ENCODE measurements at regions not wholly inside any gene's neighbourhood (a gene's known extent, or its start where the extent isn't known, plus 50 kb on each side); places are given as distances from the start of the nearest gene placed in this dataset.
A peak's percentile ranks its signal among the peaks of the same experiment; 100 is the strongest.

DNA sequence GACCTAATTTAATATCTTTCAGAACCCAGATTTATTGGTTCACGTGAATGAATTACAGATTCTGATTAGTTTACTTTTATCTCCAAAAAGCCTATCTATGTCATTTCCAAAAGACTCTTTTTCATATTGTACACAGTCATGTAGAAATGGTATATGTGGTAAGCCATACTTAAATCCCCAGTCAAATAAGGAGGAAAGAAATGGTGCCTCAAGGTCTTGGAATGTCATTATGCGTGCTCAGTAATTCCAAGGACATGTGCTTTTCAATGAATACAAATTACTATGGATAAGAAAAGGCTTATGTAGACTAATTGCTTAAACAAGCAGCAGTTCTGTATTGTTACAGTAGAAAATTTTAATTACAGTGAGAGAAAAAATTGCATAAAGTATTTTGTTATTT, 64.1 kb upstream of the TYRP1 start:
- in situ Hi-C loops (cut with HindIII; ENCODE audit: low pct_ligation_motif_present, low sequenced_read_pairs), result no loop called here

DNA sequence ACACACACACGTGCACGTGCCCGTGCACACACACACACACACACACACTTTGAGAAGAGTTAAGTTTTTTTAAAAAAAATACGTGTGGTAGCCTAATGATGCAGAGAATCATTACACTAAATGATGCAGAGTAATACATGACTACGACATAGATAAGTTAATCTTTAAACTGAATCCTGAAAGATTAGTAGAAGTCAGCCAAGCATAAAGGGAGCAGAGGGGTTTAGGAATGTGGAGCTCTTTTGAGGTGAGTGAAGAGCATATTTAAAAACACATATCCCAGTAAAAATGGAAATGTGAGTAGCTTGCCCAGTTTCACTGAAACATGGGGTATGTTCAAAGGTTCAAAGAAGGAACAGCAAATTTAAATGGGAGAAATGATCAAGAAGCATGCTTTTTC, 61.3 kb upstream of the TYRP1 start:
- DNase-seq, result no peak
- TF ChIP-seq, protein P1, sequence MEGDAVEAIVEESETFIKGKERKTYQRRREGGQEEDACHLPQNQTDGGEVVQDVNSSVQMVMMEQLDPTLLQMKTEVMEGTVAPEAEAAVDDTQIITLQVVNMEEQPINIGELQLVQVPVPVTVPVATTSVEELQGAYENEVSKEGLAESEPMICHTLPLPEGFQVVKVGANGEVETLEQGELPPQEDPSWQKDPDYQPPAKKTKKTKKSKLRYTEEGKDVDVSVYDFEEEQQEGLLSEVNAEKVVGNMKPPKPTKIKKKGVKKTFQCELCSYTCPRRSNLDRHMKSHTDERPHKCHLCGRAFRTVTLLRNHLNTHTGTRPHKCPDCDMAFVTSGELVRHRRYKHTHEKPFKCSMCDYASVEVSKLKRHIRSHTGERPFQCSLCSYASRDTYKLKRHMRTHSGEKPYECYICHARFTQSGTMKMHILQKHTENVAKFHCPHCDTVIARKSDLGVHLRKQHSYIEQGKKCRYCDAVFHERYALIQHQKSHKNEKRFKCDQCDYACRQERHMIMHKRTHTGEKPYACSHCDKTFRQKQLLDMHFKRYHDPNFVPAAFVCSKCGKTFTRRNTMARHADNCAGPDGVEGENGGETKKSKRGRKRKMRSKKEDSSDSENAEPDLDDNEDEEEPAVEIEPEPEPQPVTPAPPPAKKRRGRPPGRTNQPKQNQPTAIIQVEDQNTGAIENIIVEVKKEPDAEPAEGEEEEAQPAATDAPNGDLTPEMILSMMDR (IDR thresholded peaks at IDR 0.05; ENCODE audit: low read depth, low read length, missing control alignments), result no peak

More for the DNA sequence above, 64.1 kb upstream of the TYRP1 start:
- TF ChIP-seq, protein P1 (IDR thresholded peaks at IDR 0.05; ENCODE audit: low read depth, low read length, missing control alignments), result no peak
- Histone ChIP-seq H3K27ac (no peak overlapping the region), H3K36me3 (replicated peaks) (no peaks in the 10 kb centered on the region), H3K4me3 (ENCODE audit: low read depth, low read length) (no peak overlapping the region), H3K27me3 (replicated peaks) (no peaks in the 10 kb centered on the region)
- DNase-seq, result no peak

DNA sequence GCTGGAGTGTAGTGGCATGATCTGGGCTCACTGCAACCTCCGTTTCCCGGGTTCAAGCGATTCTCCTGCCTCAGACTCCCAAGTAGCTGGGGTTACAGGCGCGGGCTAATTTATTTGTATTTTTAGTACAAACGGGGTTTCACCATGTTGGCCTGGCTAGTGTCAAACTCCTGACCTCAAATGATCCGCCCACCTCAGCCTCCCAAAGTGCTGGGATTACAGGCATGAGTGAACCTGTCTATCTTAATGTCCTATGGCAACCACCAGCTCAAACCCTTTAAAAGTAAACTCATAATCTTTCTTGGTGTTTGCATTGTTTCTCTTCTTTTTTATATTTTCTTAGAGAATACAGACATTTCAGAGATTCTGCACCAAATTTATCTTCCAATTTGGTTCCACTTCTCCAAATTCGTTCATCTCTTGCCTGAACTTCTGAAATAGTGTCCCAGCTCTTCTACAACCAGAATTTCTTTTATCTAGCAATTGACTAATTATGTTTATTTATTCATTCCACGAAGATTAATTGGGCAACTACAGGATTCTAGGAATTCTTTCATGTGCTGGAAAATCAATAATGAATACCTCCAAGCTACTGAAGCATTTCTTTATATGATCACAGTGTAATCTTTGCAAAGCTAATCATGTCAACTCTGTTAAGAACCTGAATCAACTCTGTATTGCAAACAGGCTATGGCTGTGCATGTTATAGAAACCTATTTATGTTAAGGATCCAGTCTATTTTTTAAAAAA, 60.0 kb upstream of the TYRP1 start:
- no peaks in the 10 kb centered on the region for H3K36me3 ChIP-seq (replicated peaks)
- TF ChIP-seq, protein P1 (IDR thresholded peaks at IDR 0.05; ENCODE audit: low read depth, low read length, missing control alignments), result no peak
- in situ Hi-C loops (cut with HindIII; ENCODE audit: low pct_ligation_motif_present, low sequenced_read_pairs), result no loop called here
- H3K4me3 ChIP-seq (ENCODE audit: low read depth, low read length), result no peak overlapping the region
- no peak for DNase-seq
- no peak overlapping the region for H3K27ac ChIP-seq
- no peaks in the 10 kb centered on the region for H3K27me3 ChIP-seq (replicated peaks)

More for the DNA sequence above, 61.3 kb upstream of the TYRP1 start:
- H3K27me3 ChIP-seq (replicated peaks), result no peaks in the 10 kb centered on the region
- H3K36me3 ChIP-seq (replicated peaks), result no peaks in the 10 kb centered on the region
- H3K4me3 ChIP-seq (ENCODE audit: low read depth, low read length), result no peak overlapping the region
- no peak overlapping the region for H3K27ac ChIP-seq
- in situ Hi-C loops (cut with HindIII; ENCODE audit: low pct_ligation_motif_present, low sequenced_read_pairs), result no loop called here

DNA sequence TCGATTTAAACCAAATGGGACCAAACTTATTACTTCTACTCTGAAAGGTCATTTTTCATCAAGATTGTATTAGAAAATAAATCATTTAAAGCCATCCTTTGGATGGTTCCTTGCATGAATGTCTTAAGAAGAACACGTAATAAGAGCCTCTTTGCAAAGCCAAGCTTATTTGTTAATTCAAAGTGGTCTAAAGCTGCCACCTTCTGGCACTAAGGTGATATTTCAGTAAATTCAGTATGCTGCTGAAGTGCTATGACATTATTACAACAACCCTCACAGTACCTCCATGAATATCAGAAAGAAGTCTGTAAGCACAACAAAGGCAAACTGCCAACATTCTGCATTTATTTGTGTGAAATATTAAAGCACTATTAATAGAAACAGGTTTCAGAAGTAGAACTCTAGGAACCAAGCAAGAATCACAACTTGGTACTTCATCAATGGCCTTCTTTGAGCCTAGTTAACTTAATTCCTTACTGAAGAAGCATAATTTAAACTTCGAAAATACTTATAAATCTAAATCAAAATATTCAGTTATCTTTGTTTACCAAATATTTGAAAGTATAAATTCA, 53.1 kb upstream of the TYRP1 start:
- Histone ChIP-seq H3K4me3 (ENCODE audit: low read depth, low read length) (no peak overlapping the region), H3K27ac (no peak overlapping the region), H3K36me3 (replicated peaks) (no peaks in the 10 kb centered on the region), H3K27me3 (replicated peaks) (no peaks in the 10 kb centered on the region)
- TF ChIP-seq, protein P1 (IDR thresholded peaks at IDR 0.05; ENCODE audit: low read depth, low read length, missing control alignments), result peak; percentile 37
- in situ Hi-C loops (cut with HindIII; ENCODE audit: low pct_ligation_motif_present, low sequenced_read_pairs), result no loop called here
- peak; percentile 34 for DNase-seq

DNA sequence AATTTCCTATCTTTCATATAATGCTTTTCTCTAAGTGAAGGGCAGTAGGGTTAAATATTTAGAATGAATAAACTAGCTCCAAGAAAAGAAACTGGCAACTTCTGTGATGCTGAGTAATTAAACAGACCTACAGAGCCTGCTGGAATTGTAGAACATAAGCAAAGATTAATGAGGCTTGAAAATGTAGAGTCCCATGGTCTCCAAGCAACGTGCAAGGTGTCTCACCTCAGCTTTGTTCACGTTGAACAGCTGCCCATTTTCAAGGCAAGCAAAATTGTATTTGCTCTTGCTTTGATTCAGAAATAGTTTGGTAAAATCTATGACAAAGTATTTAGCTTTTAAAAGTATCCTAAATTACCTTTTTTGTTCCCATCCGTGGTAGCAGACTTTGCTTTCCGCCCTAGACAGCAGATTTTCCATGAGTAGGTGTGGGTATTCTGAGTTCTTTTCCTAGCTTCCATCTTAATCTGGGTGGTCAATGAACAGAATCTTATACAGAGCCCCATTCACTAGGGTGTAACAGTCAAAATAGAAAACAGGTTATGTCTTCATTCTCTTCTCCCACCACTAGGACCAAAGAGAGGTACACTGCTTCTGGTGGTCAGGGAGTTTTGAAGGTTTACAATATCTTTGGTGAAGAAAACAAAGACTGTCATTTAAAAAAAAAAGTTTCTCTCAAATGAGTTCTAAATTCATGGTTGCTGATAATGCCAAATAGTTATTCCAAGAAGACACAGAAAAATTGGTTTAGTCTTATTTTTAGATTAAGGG, 52.1 kb upstream of the TYRP1 start:
- TF ChIP-seq, protein P1 (IDR thresholded peaks at IDR 0.05; ENCODE audit: low read depth, low read length, missing control alignments), result no peak
- H3K27ac ChIP-seq, result no peak overlapping the region
- no peak for DNase-seq
- in situ Hi-C loops (cut with HindIII; ENCODE audit: low pct_ligation_motif_present, low sequenced_read_pairs), result no loop called here
- no peaks in the 10 kb centered on the region for H3K27me3 ChIP-seq (replicated peaks)
- no peaks in the 10 kb centered on the region for H3K36me3 ChIP-seq (replicated peaks)
- no peak overlapping the region for H3K4me3 ChIP-seq (ENCODE audit: low read depth, low read length)
